GM18511 (cell line): ENCODE measurements at regions not wholly inside any gene's neighbourhood (a gene's known extent, or its start where the extent isn't known, plus 50 kb on each side); places are given as distances from the start of the nearest gene placed in this dataset.
"Not testable (repeated sequence)": the region's sequence is repeated elsewhere in the genome, so short reads cannot be mapped to it uniquely, and the experiment has no call there.

Experiments used
- ATAC-seq: cut with Tn5 transposase; IDR thresholded peaks from one replicate; pipeline ENCODE4 v1.9.1; 2021; ENCODE audit warnings: mild to moderate bottlenecking, moderate library complexity; ENCODE audit not compliant: unreplicated experiment

DNA sequence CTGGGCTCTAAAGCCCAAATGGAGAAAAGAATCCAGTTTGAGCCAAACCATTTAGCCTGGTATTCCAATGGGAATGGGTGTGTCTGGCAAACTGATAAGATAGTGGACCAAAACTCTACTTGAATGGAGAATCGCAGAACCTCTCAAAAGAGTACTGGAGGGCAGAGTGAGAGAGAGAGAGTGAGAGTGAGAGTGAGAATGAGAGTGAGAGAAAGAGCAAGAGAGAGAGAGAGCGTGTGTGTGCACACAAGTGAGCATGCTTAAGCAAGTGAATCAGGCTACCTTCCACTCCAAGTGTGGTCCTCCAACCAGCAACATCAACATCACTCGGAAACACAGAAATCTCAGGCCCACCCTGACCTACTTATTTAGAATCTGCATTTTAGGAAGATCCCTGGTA, 58.8 kb downstream of the UQCRFS1 start:
- ATAC-seq, result no peak

DNA sequence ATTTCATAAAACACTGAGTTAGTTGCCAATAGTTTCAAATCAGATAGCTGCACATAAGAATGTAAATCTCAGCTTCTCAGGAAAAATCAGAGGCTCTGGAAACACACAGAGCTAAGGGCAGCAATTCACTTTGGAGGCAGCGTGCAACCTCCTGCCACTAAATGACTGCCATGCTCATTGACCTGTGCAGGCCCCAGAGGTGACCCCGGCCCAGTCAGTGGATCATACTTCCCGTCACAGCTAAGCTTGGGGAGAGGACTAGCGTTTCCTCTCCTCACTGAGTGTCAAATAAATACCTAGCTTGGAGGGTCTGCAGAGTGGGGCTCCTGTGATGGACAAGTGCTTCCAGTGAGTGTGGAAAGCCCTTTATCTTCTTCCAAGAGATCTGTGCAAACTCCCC, 67.2 kb downstream of the UQCRFS1 start:
- ATAC-seq, result no peak

GRCh38 chr19:29143183-29143582, 69.8 kb downstream of the UQCRFS1 start:
- ATAC-seq, result no peak

DNA sequence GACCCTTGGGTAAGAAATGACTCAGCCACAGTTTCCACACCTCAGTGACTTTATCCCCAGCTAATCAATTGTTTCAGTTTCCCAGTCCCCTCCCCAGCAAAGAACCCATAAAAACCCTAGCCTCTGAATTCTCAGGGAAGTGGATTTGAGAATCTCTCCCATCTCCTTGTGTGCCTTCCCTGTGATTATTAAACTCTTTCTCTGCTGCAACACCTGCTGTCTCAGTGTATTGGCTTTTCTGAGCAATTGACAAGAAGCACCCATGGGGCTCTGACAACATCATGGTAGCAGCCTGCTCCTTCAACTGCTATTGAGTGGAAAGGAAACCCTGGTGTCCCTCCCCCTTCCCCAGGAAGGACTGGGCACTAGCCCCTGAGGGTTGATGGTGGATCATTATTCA, 73.7 kb downstream of the UQCRFS1 start:
- ATAC-seq, result no peak

DNA sequence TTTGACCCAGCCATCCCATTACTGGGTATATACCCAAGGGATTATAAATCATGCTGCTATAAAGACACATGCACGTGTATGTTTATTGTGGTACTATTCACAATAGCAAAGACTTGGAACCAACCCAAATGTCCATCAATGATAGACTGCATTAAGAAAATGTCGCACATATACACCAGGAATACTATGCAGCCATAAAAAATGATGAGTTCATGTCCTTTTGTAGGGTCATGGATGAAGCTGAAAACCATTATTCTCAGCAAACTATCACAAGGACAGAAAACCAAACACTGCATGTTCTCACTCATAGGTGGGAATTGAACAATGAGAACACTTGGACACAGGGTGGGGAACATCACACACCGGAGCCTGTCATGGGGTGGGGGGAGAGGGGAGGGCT, 74.7 kb downstream of the UQCRFS1 start:
- ATAC-seq, result not testable (repeated sequence)

GRCh38 chr19:29131456-29131855, 81.5 kb downstream of the UQCRFS1 start:
- ATAC-seq, result no peak

DNA sequence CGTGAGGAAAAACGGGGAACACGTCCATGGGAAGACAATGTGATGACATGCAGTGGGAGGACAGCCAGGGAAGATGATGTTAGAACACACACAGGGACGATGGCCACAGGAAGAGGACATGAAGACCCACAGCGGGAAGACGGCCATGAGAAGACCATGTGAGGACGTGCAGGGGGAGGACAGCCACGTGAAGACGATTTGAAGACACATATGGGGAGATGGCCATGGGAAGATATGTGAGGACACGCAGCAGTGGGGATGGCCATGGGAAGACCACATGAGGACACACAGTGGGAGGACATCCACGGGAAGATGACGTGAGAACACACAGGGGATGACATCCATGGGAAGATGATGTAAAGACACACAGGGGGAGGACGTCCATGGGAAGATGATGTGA, 83.8 kb downstream of the UQCRFS1 start:
- ATAC-seq, result no peak

DNA sequence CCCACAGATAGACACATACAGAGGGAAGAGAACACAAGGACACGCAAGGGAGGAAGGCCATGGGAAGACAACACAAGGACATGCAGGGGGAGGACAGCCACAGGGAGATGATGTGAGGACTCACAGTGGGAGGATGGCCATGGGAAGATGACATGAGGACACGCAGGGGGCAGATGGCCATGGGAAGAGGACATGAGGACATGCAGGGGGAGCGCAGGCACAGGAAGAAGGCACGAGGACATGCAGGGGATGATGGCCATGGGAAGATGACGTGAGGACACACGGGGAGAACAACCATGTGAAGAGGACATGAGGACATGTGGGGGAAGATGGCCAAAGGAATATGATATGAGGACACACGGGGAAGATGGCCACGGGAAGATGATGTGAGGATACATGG, 84.7 kb downstream of the UQCRFS1 start:
- no peak for ATAC-seq

- no peak for ATAC-seq
These were observed 90.8 kb downstream of the UQCRFS1 start for GRCh38 chr19:29122185-29122584.

DNA sequence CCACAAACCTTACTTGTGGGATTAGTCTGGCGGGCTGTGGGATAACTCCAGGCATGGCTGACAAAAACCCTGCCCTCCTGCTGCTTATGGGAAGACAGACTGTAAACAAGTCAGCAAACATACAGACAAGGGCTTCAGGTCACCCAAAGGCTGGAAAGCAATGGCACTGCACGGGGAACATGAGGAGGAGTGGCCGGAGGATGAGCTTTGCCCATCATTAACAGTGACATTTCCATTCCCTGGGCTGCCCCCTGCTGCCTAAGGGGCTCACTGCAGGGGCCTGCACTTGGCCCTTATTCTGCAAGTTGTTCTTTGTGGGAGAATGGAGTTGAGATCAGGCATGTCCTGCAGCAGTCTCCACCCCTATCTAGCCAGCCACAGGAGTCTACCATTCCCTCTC, 91.3 kb downstream of the UQCRFS1 start:
- ATAC-seq, result no peak

DNA sequence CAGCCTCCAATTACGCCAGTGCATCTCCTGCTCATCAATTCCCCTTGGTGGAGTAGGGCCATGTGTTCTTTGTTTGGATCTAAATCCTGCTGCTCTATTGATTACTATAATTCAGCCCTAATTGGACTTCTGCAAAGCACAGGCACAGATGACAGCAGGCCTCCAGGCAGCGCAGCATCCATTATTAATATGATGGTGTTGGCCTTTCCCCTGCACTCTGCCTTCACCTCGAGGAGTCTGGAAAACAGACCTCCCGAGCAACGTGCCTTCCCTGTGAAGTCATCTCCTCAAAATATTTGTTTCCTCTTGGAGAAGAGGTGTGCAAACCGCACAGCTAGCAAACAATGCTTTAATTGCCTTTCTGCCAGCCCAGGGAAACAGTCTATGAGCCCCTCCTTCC, 92.5 kb downstream of the UQCRFS1 start:
- no peak for ATAC-seq

GRCh38 chr19:29119590-29119989, 93.4 kb downstream of the UQCRFS1 start:
- ATAC-seq, result no peak

GRCh38 chr19:29118389-29118788, 94.6 kb downstream of the UQCRFS1 start:
- ATAC-seq, result no peak

DNA sequence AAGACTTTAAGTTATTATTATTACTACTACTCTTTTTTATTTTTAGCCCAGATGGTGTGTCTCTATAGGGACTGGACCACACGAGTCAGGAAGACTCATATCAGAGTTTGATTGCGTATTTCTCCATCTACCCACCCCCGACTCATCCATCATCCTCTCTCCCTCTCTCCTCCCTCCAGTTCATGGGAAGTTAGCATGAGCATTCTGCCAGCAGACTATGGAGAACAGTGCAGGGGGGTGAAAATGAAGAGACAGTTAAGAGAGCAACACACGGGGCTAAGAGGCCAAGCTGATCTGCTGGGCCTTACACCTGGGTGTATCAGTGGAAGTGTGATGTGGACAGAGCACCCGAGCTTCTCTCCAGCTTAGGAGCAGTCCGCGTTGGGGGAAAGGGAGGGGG, 95.0 kb downstream of the UQCRFS1 start:
- ATAC-seq, result no peak

DNA sequence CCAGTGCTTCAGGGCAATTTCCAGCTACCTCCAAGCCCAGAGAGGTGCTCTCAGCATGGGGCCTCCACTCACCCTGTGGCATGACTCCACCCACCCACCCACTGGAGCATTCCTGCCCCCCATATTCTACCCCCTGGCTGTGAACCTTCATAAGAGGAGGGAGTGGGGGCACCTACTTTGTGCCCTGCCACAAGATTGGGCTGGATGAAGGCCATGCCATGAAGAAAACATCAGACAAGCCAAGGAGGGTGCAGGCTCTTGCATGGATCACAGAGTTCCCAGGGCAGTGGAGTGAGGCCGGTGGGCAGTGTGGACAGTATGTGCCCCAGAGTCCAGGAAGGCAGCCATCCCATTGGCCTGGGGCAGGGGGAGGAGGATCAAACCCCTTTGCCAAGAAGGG, 97.8 kb downstream of the UQCRFS1 start:
- no peak for ATAC-seq

DNA sequence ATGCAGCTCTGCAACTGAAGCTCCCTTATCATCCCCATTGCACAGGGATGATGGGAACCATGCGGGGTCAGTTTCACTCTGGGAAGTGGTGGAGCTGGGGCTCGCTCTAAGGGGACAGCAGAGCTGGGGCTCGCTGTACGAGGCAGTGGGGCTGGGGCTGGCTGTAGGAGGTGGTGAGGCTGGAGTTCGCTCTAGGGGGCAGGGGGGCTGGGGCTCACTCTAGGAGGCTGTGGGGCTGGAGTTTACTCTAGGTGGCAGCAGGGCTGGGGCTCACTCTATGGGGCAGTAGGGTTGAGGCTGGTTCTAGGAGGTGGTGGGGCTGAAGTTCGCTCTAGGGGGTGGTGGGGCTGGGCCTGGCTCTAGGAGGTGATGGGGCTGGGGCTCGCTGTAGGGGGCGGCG, 99.1 kb downstream of the UQCRFS1 start:
- ATAC-seq, result no peak

DNA sequence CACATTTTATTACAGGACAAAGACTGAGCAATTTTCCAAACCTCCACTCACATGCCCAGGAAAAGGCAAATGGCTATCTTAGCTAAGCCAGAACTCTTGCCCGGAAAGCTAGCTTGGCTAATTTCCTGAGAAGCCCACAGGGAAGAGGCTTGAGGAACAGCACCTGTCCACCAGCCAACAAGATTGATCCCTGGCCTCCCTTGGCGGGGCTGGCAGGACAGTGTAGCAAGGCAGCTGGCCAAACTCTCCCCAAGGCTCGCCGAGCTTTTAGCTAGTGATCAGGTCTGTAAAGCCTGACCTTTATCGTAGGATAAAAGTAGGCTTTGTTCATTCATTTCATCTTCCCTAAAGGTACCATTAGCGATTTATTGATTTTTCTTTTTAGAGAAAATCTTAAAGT, 101.4 kb downstream of the UQCRFS1 start:
- no peak for ATAC-seq

DNA sequence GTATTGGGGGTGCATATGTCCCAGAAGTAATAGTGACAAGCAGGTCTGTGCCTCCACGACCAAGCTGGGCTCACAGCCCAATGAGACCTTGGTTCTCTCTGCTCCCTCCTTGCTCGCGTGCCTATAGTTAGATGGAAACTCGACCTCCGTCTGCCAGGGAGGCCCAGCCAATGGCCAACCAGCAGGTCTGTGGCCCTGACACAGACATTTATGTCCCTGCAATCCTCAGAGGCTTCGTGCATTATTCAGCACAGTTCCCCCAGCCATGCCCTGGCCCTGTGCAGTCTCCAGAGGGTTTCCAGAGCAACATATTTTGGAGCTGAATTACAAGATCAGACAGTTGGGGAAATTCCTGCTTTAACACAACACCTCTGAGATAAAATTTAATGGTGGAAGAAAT, 105.1 kb downstream of the UQCRFS1 start:
- no peak for ATAC-seq

DNA sequence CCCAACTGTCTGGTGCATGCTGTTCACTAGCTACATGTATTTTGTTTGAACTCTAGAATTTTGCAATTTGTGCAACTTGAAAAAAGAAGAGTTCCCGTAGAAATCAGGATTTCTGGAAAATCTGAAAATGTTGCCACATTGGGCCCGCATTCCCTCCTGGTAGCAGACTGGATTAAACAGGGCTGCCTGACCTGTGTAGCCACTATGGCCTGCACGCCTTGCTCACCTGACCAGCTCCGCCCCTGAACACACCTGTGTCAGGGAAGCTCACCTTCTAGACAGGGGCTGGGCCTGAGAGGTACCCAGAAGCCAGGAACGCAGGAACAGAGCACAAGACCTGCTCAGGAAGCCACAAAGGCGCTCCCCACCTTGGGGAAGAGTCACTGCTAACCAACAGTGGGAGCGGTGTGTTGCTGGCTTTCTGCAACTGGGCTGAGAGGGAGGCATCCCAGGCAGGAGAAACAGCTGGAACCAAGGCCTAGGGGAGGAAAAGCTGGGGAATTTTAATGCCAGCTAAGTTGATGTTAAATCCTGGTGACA, 106.5 kb downstream of the UQCRFS1 start:
- no peak for ATAC-seq

- ATAC-seq, result no peak
These were observed 107.2 kb downstream of the UQCRFS1 start for GRCh38 chr19:29105629-29106292.

- no peak for ATAC-seq
These were observed 108.2 kb downstream of the UQCRFS1 start for GRCh38 chr19:29104605-29105241.

DNA sequence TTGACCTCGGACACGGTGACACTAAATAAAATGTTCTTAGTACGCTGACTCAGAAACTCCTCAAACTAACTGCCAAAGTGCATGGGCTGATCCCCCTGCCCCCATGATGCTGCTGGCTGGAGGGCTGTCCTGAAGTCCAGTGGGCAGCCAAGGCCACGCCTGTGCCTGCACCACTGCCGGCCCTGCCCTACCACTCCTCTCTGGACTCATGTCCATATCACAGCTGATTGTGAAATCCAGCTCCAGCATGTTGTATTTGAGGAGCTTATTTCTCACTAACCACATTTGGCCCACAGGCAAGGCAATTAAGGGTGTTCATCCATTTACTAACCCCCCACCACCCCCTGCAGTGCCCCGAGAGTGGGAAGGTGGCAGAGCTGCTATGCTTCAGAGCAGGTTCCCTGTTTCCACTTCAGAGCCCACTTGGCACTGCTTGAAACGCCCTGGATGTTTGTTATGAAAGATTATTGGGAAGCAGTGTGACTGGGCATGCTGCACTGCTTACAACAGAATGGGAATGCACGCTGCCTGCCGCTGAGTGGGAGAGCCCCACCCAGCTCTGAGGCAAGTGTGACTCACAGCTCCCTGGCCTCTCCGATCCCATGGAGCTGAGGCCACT, 114.0 kb downstream of the UQCRFS1 start:
- ATAC-seq, result no peak
